ENCODE measurements at regions not wholly inside any gene's neighbourhood (a gene's known extent, or its start where the extent isn't known, plus 50 kb on each side); places are given as distances from the start of the nearest gene placed in this dataset.

DNA sequence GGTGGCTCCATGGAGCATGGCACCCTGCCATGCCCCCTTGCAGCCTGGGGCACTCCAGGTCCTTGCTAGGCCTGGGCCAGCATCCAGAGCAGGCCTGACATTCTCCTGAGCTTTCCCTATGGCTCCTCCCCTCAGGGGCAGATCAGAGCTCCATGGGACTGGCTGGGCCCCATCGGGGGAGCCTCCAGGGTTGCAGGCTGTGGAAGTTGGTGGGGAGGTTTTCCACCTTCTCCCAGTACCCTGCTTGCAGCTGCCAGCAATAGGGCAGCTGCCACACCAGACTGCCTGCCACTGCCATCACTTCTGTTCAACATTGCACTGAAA, 75.7 kb upstream of the TP63 start:
- no peak overlapping the region for H3K4me3 ChIP-seq (ENCODE audit: low read depth, low read length)
- no peak for DNase-seq (ENCODE audit: low read depth)
- TF ChIP-seq, protein P1, sequence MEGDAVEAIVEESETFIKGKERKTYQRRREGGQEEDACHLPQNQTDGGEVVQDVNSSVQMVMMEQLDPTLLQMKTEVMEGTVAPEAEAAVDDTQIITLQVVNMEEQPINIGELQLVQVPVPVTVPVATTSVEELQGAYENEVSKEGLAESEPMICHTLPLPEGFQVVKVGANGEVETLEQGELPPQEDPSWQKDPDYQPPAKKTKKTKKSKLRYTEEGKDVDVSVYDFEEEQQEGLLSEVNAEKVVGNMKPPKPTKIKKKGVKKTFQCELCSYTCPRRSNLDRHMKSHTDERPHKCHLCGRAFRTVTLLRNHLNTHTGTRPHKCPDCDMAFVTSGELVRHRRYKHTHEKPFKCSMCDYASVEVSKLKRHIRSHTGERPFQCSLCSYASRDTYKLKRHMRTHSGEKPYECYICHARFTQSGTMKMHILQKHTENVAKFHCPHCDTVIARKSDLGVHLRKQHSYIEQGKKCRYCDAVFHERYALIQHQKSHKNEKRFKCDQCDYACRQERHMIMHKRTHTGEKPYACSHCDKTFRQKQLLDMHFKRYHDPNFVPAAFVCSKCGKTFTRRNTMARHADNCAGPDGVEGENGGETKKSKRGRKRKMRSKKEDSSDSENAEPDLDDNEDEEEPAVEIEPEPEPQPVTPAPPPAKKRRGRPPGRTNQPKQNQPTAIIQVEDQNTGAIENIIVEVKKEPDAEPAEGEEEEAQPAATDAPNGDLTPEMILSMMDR (IDR thresholded peaks at IDR 0.05; ENCODE audit: insufficient read depth, low read depth, low read length, missing control alignments): no peak

DNA sequence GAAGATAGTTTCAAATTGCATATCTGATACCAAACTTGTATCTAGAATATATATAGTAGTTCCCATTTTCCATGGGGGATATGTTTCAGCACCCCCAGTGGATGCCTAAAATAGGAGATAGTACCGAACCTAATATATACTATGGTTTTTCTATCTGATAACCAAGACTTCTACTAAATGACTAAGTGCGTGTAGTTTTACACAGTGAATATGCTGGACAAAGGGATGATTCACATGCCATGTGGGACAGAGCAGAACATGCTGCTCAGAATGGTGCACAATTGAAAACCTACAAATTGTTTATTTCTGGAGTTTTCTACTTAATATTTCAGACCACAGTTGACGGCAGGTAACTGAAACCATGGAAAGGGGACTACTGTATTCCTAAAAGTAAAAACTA, 73.4 kb upstream of the TP63 start:
- DNase-seq (ENCODE audit: low read depth): no peak
- TF ChIP-seq, protein P1 (IDR thresholded peaks at IDR 0.05; ENCODE audit: insufficient read depth, low read depth, low read length, missing control alignments): no peak
- H3K4me3 ChIP-seq (ENCODE audit: low read depth, low read length): no peak overlapping the region

DNA sequence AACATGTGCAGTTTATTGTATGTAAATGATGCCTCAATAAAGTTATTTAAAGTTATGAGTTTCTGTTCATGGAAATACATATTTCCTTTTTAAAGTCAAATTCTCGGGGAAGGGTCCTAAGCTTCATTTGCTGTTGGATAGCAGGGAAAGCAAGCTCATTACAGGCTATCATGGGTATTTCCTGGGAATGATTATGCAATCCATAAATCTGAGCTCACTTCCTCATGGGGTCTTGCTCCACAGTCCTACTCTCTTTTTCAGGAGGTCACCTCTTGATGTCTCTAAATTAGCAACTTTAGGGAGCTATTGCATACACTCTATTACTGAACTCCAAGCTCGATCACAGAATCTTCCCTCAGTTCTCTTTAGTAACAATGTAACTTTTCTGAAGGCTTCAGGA, 69.9 kb upstream of the TP63 start:
- DNase-seq (ENCODE audit: low read depth): no peak
- TF ChIP-seq, protein P1 (IDR thresholded peaks at IDR 0.05; ENCODE audit: insufficient read depth, low read depth, low read length, missing control alignments): no peak
- H3K4me3 ChIP-seq (ENCODE audit: low read depth, low read length): no peak overlapping the region

DNA sequence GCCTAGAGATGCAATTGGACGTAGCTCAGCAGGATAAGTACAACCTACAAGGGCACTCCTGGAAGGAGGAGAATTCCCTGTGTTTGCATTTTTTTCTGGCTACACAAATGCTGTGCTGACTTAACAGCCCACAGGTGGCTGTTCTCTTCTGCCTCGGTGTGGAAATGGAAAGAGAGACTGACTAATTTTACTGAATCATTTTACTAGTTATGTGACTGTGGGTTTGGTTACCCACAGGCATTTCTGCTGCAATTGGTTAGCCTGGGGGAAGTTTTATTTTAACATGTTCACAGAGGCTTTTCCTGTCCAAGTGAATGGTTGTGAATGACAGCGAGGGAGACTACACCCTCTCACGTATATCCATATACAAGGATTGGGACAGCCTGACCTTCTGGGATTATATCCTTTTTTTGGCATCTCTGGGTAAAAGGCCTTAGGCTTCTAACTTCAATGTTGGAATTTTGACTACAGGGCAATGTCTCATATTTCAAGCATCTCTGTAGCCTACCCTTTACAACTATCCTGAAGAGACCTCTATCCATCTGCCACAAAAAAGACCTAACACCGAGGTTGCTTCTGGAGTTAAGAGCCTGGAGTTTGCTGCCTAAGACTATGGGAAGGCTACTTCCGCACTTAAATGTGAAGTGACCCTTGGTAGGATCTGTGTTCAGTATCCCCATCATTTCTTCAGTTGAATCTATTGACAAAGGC, 67.2 kb upstream of the TP63 start:
- H3K4me3 ChIP-seq (ENCODE audit: low read depth, low read length): no peak overlapping the region
- peak; percentile 88 for DNase-seq (ENCODE audit: low read depth)
- TF ChIP-seq, protein P1 (IDR thresholded peaks at IDR 0.05; ENCODE audit: insufficient read depth, low read depth, low read length, missing control alignments): peak; percentile 3

DNA sequence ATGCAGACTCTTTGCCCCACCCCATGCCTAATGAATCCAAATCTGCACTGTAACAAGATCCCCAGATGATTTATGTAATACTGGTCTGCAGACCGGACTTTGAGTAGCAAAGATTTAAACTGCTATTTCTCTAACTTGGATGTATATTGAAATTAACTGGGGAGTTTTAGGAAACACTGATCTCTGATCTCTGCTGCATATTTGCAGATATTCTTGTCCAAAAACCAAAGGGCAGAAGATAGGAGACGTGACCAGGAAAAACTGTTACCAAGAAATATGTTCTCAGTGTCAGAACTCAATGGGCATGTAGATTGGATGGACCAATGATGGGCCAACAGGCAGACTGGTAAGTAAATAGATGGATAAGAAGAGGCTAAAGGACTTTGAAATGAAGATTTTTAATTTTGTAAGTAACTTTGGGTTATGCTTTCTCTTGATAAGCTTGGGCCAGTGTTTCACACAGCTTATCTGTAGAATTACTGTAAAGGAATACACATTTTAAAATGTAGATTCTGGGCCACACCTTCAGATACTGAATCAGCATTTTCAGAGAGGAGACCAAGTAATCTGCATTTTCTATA, 64.5 kb upstream of the TP63 start:
- TF ChIP-seq, protein P1 (IDR thresholded peaks at IDR 0.05; ENCODE audit: insufficient read depth, low read depth, low read length, missing control alignments): no peak
- DNase-seq (ENCODE audit: low read depth): no peak
- no peak overlapping the region for H3K4me3 ChIP-seq (ENCODE audit: low read depth, low read length)

DNA sequence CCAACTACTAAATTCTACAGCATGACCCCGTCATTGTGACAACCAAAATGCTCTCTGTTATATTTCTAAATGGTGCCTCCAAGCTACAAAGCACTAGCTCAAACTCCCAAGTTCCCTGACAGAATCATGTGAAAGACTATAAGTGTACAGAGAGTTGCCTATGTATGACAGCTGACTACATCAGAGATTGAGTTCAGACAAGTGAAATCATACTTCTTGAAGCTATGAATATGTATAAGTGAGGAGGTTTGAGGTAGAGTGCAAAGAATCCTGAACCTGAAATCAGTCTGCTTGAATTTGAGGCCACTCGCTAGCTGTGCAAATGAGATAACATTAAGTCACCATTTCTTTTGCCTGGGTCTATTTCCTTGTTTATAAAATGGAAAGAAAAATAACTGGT, 63.9 kb upstream of the TP63 start:
- TF ChIP-seq, protein P1 (IDR thresholded peaks at IDR 0.05; ENCODE audit: insufficient read depth, low read depth, low read length, missing control alignments): no peak

More for the DNA sequence above, 63.9 kb upstream of the TP63 start:
- peak; percentile 43 for DNase-seq (ENCODE audit: low read depth)
- H3K4me3 ChIP-seq (ENCODE audit: low read depth, low read length): no peak overlapping the region
